GM21367 (cell line): ENCODE measurements at regions not wholly inside any gene's neighbourhood (a gene's known extent, or its start where the extent isn't known, plus 50 kb on each side); places are given as distances from the start of the nearest gene placed in this dataset.
"Not testable (repeated sequence)": the region's sequence is repeated elsewhere in the genome, so short reads cannot be mapped to it uniquely, and the experiment has no call there.

Experiments
- ATAC-seq: cut with Tn5 transposase; IDR thresholded peaks from one replicate; pipeline ENCODE4 v1.9.1; 2021; ENCODE audit not compliant: unreplicated experiment

- ATAC-seq: no peak
Observed at GRCh38 chr7:115297656-115298055, 375.8 kb downstream of the MDFIC start.

GRCh38 chr7:115293628-115294240, 371.8 kb downstream of the MDFIC start:
- no peak for ATAC-seq

- no peak for ATAC-seq
Observed at GRCh38 chr7:115292381-115292780, 370.5 kb downstream of the MDFIC start.

GRCh38 chr7:115289971-115290370, 368.1 kb downstream of the MDFIC start:
- no peak for ATAC-seq

- ATAC-seq: no peak
Observed at GRCh38 chr7:115276791-115277190, 354.9 kb downstream of the MDFIC start.

- not testable (repeated sequence) for ATAC-seq
Observed at GRCh38 chr7:115273855-115274254, 352.0 kb downstream of the MDFIC start.

- no peak for ATAC-seq
Observed at GRCh38 chr7:115273139-115273772, 351.4 kb downstream of the MDFIC start.

GRCh38 chr7:115271332-115272235, 349.7 kb downstream of the MDFIC start:
- no peak for ATAC-seq

GRCh38 chr7:115269486-115269885, 347.6 kb downstream of the MDFIC start:
- no peak for ATAC-seq

- no peak for ATAC-seq
Observed at GRCh38 chr7:115267503-115267902, 345.6 kb downstream of the MDFIC start.

- ATAC-seq: no peak
Observed at GRCh38 chr7:115260381-115260780, 338.5 kb downstream of the MDFIC start.

- ATAC-seq: no peak
Observed at GRCh38 chr7:115252461-115252860, 330.6 kb downstream of the MDFIC start.

GRCh38 chr7:115249080-115249479, 327.2 kb downstream of the MDFIC start:
- ATAC-seq: no peak

- ATAC-seq: no peak
Observed at GRCh38 chr7:115241151-115241550, 319.3 kb downstream of the MDFIC start.

- ATAC-seq: no peak
Observed at GRCh38 chr7:115240242-115240641, 318.3 kb downstream of the MDFIC start.

GRCh38 chr7:115235075-115235474, 313.2 kb downstream of the MDFIC start:
- no peak for ATAC-seq

- no peak for ATAC-seq
Observed at GRCh38 chr7:115233809-115234208, 311.9 kb downstream of the MDFIC start.

GRCh38 chr7:115232041-115232440, 310.1 kb downstream of the MDFIC start:
- ATAC-seq: no peak

GRCh38 chr7:115230882-115231571, 309.1 kb downstream of the MDFIC start:
- no peak for ATAC-seq

- no peak for ATAC-seq
Observed at GRCh38 chr7:115229401-115230105, 307.7 kb downstream of the MDFIC start.
